ENCODE measurements at regions not wholly inside any gene's neighbourhood (a gene's known extent, or its start where the extent isn't known, plus 50 kb on each side); places are given as distances from the start of the nearest gene placed in this dataset.

- Histone ChIP-seq H2BK20ac (ENCODE audit: low read depth, low read length) (no peak overlapping the region), H3K36me3 (ENCODE audit: control insufficient read depth, insufficient read depth, low read length) (no peaks in the 10 kb centered on the region), H3K18ac (ENCODE audit: low read depth, low read length) (no peak overlapping the region), H4K91ac (ENCODE audit: insufficient read depth, low read depth, low read length) (no peak overlapping the region), H3K56ac (ENCODE audit: extremely low read depth, insufficient read depth, low read length) (no peak overlapping the region), H3K9me1 (ENCODE audit: insufficient read depth, low read length) (no peaks in the 10 kb centered on the region), H2AK9ac (replicated peaks; ENCODE audit: low read depth, low read length, poor library complexity) (no peak overlapping the region), H3K4me2 (ENCODE audit: low read depth, low read length) (no peak overlapping the region), H3K27me3 (ENCODE audit: control insufficient read depth, insufficient read depth, low read length) (no peaks in the 10 kb centered on the region), H4K20me1 (ENCODE audit: insufficient read depth, low read length) (no peaks in the 10 kb centered on the region), H4K5ac (ENCODE audit: low read depth, low read length) (no peak overlapping the region), H3K14ac (replicated peaks; ENCODE audit: low read depth, low read length) (no peak overlapping the region), H3K4me1 (ENCODE audit: control insufficient read depth, insufficient read depth, low read length) (no peaks in the 10 kb centered on the region), H4K8ac (ENCODE audit: low read depth in 2 of 2, low read length in 2 of 2) (no peak overlapping the region), H3K9ac (ENCODE audit: low read depth, low read length) (no peak overlapping the region), H3K4me3 (ENCODE audit: insufficient read depth, low read depth, low read length) (no peak overlapping the region), H3K27ac (ENCODE audit: insufficient read depth, low read length) (no peak overlapping the region), H2BK15ac (ENCODE audit: low read depth, low read length) (no peak overlapping the region), H2BK5ac (ENCODE audit: low read depth, low read length, poor library complexity, severe bottlenecking) (no peak overlapping the region), H2AFZ (replicated peaks; ENCODE audit: low read length, poor library complexity) (no peak overlapping the region), H3K79me1 (ENCODE audit: low read depth in 1 of 2, low read length in 2 of 2) (no peaks in the 10 kb centered on the region), H3K23ac (ENCODE audit: low read depth, low read length) (no peak overlapping the region), H2BK120ac (ENCODE audit: low read depth, low read length) (no peak overlapping the region), H3K4ac (ENCODE audit: low read depth, low read length) (no peak overlapping the region), H2AK5ac (ENCODE audit: low read depth, low read length) (no peak overlapping the region), H3K9me3 (ENCODE audit: control insufficient read depth, insufficient read depth, low read length) (peaks cover 6% of the 10 kb centered on the region; the same call in 1 of the 2 replicates)
- TF ChIP-seq CHD1 (IDR thresholded peaks at IDR 0.05; ENCODE audit: low read depth, low read length) = no peak
- DNase-seq = no peak
- dilution Hi-C loops (cut with HindIII; ENCODE audit: low sequenced_read_pairs, unreplicated experiment) = no loop called here
- ATAC-seq (ENCODE audit: low read depth) = no peak
- in situ Hi-C loops (cut with MboI; ENCODE audit: low sequenced_read_pairs) = no loop called here
- intact Hi-C loops (cut with micrococcal nuclease) = no loop called here
- BruUV-seq (replicated peaks) = no TSS peak
- ChIA-PET POLR2A (ENCODE audit: unreplicated experiment) (no interaction called here), CTCF (no interaction called here)
- no CpG with 5 or more reads among the region's 3 CpGs for WGBS, 2 experiments (ENCODE audit: extremely low coverage in 2 of 2, insufficient read length in 1 of 2)
These were observed 289.1 kb upstream of the CLNK start for GRCh38 chr4:10973686-10974085.

Measured in IMR-90 (cell line).